ENCODE measurements at regions not wholly inside any gene's neighbourhood (a gene's known extent, or its start where the extent isn't known, plus 50 kb on each side); places are given as distances from the start of the nearest gene placed in this dataset.

DNA sequence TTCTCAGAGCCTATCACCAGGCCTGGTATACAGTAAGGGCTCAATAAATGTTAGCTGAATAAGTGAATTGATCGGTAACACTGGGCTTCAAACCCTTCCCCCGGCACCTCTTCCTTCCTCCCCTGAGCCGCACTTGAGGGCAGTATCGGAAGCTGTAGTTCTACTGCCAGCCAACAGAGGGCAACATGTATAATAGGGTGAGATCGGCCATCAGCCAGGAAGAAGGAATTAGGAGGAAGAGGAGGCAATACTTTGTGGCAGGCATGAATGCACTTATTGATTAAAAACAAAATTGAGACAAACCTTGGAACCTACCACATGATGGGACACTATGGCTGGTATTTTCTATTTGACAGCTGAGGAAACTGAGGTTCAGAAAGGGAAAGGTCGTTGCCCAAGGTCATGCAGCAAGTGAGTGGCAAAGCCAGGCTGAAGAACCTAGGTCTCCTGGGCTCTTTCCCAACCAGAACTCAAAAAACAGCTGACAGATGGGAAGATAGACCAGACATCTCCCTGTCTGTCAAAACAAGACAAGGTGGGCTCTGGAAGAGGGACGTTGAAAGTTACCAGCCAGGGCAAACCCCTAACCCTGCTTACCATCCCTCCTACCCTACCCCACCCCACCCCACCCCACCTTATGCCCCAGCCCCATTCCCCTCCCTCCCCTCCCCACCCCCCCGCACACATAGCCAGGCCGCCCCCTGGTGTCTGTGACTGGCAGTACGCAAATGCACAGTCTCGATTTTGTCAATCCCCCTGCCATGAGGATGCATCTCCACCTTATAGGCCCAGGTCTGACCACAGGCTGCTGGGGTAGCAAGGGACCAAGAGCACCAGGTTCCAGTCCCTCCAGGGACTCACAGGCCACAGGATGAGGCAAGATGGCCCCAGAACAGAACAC lies 107.3 kb upstream of the RUNX3 start:
- FAIRE-seq (peak; percentile 88), DNase-seq (ENCODE audit: insufficient read length, low spot score) (peak; percentile 67)
- TF ChIP-seq PAX5 (IDR thresholded peaks at IDR 0.05; ENCODE audit: insufficient read depth, low read length, severe bottlenecking): no peak
- TF ChIP-seq TAF1 (IDR thresholded peaks at IDR 0.05; ENCODE audit: low read depth, low read length): no peak
- no peak for TF ChIP-seq POLR2A (IDR thresholded peaks at IDR 0.05; ENCODE audit: low read depth, low read length)
- TF ChIP-seq POLR2AphosphoS5 (IDR thresholded peaks at IDR 0.05; ENCODE audit: low read depth, low read length): no peak
- TF ChIP-seq SPI1 (IDR thresholded peaks at IDR 0.05; ENCODE audit: low read depth, low read length): no peak
- TF ChIP-seq POU2F2 (IDR thresholded peaks at IDR 0.05; ENCODE audit: low read depth, low read length): no peak

DNA sequence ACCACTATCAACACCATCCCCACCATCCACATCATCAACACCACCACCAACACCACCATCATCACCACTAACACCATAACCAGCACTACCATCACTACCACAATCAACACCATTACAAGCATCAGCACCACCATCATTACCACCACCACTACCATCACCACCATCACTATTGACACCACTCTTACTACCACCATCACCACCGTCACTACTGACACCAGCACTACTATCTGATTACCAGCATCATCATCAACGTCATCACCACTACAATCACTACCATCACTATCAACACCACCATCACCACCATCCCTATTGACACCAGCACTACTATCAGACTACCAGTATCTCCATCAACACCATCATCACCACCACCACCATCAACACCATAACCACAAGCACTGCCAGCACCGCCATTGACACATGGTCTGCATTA lies 106.1 kb upstream of the RUNX3 start:
- DNase-seq (ENCODE audit: insufficient read length, low spot score): no peak
- FAIRE-seq: no peak
- TF ChIP-seq POLR2AphosphoS5 (IDR thresholded peaks at IDR 0.05; ENCODE audit: low read depth, low read length) (no peak), PAX5 (IDR thresholded peaks at IDR 0.05; ENCODE audit: insufficient read depth, low read length, severe bottlenecking) (no peak), SPI1 (IDR thresholded peaks at IDR 0.05; ENCODE audit: low read depth, low read length) (no peak)

DNA sequence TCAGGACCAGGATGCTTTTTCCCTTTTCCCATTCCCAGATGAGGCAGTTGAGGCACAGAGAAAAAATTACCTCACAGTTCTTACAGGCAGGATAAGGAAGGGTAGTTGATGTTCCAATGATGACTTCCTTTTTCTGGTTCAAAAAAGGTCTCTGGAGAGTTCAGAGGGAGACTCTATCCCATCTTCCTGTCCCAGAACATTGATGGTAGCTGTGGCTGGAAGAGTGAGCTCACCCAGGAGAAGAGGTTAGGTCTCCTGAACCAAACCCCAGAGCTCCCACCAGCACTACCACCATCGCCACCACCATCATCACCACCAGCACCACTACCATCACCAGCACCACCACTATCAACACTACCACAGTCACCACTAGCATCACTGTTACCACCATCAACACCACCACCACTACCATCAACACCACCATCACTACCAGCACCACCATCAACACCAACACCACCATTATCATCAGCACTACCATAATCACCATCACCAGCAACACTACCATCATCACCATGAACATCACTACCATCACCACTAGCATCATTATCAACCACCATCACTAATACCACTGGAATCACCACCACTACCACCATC lies 105.5 kb upstream of the RUNX3 start:
- DNase-seq (ENCODE audit: insufficient read length, low spot score): no peak

DNA sequence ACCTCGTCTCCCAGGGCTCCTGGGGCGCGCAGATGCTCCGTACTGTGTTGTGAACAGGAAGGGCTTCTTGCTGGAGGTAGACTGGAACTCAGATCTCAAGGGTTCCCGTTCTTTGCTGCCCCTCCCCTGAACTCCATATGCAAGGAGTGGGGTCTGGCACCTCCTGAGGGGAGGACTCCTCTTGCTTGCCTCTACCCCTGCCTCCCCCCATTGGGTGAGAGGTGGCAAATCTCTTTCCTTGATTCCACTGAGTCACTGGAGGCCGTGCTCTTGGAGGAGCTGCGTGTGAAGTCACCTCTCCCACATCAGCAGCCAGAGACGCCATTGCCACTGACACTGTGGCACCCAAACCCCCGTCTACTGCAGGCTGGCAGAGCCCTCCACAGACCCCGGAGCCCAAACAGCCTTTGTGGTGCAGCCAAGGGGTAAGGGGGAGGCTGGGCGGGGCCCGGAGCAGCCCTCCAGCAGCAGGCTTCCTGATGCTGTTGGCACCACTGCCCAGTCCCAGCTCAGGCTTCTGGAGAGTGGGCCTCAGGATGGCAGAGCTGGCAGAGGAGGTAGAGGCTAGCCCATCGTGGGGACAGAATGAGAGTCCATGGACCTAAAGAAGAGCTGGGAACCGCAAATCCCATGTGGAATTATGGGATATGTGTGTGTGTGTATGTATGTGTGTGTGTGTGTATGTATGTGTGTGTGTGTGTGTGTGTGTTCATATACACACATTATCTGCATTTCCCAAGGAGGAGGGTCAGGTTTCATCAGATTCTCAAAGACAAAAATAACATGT lies 104.9 kb upstream of the RUNX3 start:
- DNase-seq (ENCODE audit: insufficient read length, low spot score) (no peak), FAIRE-seq (peak; percentile 73)
- TF ChIP-seq POLR2AphosphoS5 (IDR thresholded peaks at IDR 0.05; ENCODE audit: low read depth, low read length): no peak
- TF ChIP-seq POLR2A (IDR thresholded peaks at IDR 0.05; ENCODE audit: low read depth, low read length): no peak
- no peak for TF ChIP-seq POU2F2 (IDR thresholded peaks at IDR 0.05; ENCODE audit: low read depth, low read length)
- TF ChIP-seq SPI1 (IDR thresholded peaks at IDR 0.05; ENCODE audit: low read depth, low read length): no peak
- no peak for TF ChIP-seq TAF1 (IDR thresholded peaks at IDR 0.05; ENCODE audit: low read depth, low read length)
- no peak for TF ChIP-seq PAX5 (IDR thresholded peaks at IDR 0.05; ENCODE audit: insufficient read depth, low read length, severe bottlenecking)

More for the DNA sequence above, 105.5 kb upstream of the RUNX3 start:
- TF ChIP-seq TAF1 (IDR thresholded peaks at IDR 0.05; ENCODE audit: low read depth, low read length) (no peak), POLR2A (IDR thresholded peaks at IDR 0.05; ENCODE audit: low read depth, low read length) (no peak), POLR2AphosphoS5 (IDR thresholded peaks at IDR 0.05; ENCODE audit: low read depth, low read length) (no peak), POU2F2 (IDR thresholded peaks at IDR 0.05; ENCODE audit: low read depth, low read length) (no peak), SPI1 (IDR thresholded peaks at IDR 0.05; ENCODE audit: low read depth, low read length) (no peak), PAX5 (IDR thresholded peaks at IDR 0.05; ENCODE audit: insufficient read depth, low read length, severe bottlenecking) (no peak)
- peak; percentile 95 for FAIRE-seq

DNA sequence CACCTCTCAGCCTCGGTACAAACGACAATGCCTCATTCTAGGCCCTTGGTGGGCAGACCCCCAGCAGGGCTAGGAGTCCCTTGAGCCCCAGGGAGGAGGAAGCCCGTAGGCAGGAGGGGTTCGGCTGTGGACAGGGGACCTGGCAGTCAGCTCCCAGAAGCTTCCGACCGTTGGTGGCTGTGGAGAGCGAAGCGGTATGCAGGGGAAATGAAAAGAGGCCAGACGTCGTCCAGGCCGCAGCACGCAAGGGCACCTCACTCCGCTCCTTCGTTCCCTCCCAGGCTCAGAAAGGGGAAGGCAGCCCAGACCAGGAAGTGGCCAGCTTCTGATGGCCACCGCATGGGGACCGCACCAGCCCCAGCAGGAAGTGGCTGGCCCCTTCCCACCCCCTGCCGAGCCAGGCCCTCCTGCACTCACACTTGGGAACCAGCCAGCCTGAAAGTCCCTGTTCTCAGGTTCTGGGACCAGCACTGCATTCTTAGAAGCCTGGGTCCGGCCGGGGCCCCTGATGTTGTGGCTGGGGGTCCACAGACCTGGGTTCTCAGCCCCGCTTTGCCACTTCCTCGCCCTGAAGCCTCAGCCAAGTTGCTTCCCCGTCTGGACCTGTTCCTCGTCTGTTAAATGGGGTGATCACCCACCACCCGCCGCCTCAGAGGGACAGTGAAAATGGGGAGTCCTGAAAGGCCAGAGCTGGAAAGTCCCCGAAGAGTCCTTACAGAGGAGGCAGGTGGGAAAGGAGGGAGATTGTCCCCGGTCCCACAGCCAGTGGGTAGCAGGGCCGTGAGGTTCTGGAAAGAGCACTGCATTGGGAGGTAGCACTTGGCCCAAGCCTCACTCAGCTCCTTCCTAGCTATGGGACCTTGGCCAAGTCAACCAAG lies 104.0 kb upstream of the RUNX3 start:
- FAIRE-seq (peak; percentile 48), DNase-seq (ENCODE audit: insufficient read length, low spot score) (no peak)
- TF ChIP-seq POLR2AphosphoS5 (IDR thresholded peaks at IDR 0.05; ENCODE audit: low read depth, low read length) (peak; percentile 72), TAF1 (IDR thresholded peaks at IDR 0.05; ENCODE audit: low read depth, low read length) (peak; percentile 72; the same call in 1 of the 2 replicates), POU2F2 (IDR thresholded peaks at IDR 0.05; ENCODE audit: low read depth, low read length) (peak; percentile 43; the same call in 1 of the 2 replicates), POLR2A (IDR thresholded peaks at IDR 0.05; ENCODE audit: low read depth, low read length) (peak; percentile 84), SPI1 (IDR thresholded peaks at IDR 0.05; ENCODE audit: low read depth, low read length) (peak; percentile 87), PAX5 (IDR thresholded peaks at IDR 0.05; ENCODE audit: insufficient read depth, low read length, severe bottlenecking) (no peak)

DNA sequence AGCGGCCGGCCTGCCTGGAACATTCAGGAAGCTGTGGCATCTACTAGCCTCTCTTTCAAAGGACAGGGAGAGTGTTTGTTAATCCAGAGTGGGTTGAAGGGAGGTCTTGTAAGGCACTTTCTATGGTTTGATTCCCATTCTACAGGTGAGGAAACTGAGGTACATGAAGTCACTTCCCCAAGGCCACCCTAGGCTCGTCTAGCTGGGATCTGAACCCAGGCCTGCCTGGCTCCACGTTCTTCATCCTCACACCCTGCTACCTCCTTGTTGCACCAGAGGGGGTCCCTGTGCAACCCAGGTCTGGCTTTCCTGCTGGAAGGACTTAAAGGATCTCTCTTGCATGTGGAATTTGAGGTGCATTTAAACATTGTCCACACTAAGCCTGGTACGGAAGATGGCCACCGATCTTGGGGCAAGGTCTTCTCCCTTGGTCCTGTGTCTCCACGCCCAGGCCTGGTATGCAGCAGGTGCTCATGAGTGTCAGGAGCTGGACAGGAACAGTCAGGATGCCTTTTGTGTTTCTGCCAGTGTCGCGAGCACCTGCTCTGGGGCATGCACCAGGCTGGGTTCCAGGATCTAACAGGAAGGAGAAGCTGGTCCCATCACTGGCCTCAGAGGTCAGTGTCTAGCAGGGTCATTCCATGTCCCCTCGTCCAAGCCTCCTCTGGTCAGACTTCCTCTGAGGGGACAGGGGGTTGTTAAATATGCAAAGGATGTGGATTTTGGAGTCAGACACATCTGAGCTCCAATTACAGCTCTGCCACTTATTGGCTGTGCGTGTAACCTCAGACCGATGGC lies 103.2 kb upstream of the RUNX3 start:
- TF ChIP-seq POU2F2 (IDR thresholded peaks at IDR 0.05; ENCODE audit: low read depth, low read length): peak; percentile 69
- no peak for TF ChIP-seq PAX5 (IDR thresholded peaks at IDR 0.05; ENCODE audit: insufficient read depth, low read length, severe bottlenecking)
- TF ChIP-seq TAF1 (IDR thresholded peaks at IDR 0.05; ENCODE audit: low read depth, low read length): no peak
- TF ChIP-seq SPI1 (IDR thresholded peaks at IDR 0.05; ENCODE audit: low read depth, low read length): peak; percentile 0; the same call in 1 of the 2 replicates
- no peak for TF ChIP-seq POLR2A (IDR thresholded peaks at IDR 0.05; ENCODE audit: low read depth, low read length)
- no peak for TF ChIP-seq POLR2AphosphoS5 (IDR thresholded peaks at IDR 0.05; ENCODE audit: low read depth, low read length)
- DNase-seq (ENCODE audit: insufficient read length, low spot score): no peak
- FAIRE-seq: peak; percentile 89

DNA sequence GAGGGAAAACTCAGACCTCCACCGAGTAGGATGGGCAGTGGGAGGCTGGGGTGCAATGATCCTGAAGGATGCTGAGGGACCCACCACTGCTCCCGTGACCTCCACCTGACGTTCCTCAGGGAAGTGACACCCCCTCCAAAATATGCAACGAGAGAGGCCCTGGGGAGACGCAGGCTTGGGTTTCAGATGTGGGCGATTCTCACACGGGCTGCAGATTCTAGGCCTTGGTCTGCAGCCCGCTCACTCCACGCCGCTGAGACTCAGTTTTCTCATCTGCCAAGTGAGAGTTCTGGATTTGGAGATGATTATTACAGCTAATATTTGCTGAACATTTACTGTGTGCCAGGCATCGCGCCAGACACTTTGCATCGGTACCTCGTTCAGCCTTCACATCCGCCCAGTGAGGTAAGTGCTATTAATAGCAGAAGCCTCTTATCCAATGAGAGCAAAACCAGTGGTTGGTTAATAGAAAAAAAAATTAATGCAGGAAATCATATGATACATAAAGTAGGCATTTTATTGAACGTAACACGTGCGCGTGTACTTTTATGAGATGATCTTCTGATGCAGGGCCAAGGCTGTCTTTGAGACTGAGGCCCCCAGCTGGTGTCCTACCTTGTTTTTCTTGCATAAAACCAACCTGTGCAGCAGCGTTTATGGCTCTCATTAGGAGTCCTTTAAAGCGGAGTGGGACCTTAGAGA lies 102.0 kb upstream of the RUNX3 start:
- TF ChIP-seq TAF1 (IDR thresholded peaks at IDR 0.05; ENCODE audit: low read depth, low read length) (0 out of 2 replicates have a peak, but pooled peaks have one; percentile 6), POLR2A (IDR thresholded peaks at IDR 0.05; ENCODE audit: low read depth, low read length) (peak; percentile 72; the same call in 1 of the 2 replicates), SPI1 (IDR thresholded peaks at IDR 0.05; ENCODE audit: low read depth, low read length) (no peak), PAX5 (IDR thresholded peaks at IDR 0.05; ENCODE audit: insufficient read depth, low read length, severe bottlenecking) (no peak), POLR2AphosphoS5 (IDR thresholded peaks at IDR 0.05; ENCODE audit: low read depth, low read length) (peak; percentile 90), POU2F2 (IDR thresholded peaks at IDR 0.05; ENCODE audit: low read depth, low read length) (peak; percentile 92)
- DNase-seq (ENCODE audit: insufficient read length, low spot score): no peak
- peak; percentile 98 for FAIRE-seq
